ENCODE measurements at regions not wholly inside any gene's neighbourhood (a gene's known extent, or its start where the extent isn't known, plus 50 kb on each side); places are given as distances from the start of the nearest gene placed in this dataset.

DNA sequence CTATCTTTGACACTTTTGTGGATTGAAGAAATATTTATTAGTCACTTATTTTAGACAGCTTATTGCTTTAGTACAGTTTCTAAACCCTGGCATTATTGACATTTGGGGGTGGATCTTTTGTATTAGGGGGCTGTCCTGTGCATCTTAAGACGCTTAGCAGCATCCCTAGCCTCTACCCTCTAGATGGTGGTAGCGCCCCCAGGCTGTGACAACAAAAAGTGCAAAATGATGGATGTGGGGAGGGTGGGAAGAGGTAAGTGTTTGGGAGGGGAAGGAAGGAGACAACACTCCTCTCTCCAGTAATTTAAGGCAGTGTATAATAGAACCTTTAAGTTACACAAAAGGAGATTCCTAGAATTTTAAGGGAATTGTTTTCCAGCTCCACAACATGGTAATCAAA is 1210.6 kb downstream of the C4orf33 start:
- ChIA-PET POLR2A (no interaction called here), CTCF (no interaction called here)
- TF ChIP-seq NFRKB (IDR thresholded peaks at IDR 0.05) (no peak), BHLHE40 (IDR thresholded peaks at IDR 0.05; ENCODE audit: borderline replicate concordance) (no peak), ZNF384 (IDR thresholded peaks at IDR 0.05) (no peak), L3MBTL2 (conservative IDR thresholded peaks at IDR 0.05) (no peak), FOXK2 (IDR thresholded peaks at IDR 0.05) (no peak), ARNT (IDR thresholded peaks at IDR 0.05) (no peak), LEF1 (IDR thresholded peaks at IDR 0.05; ENCODE audit: borderline replicate concordance) (no peak), HDGF (IDR thresholded peaks at IDR 0.05; ENCODE audit: borderline replicate concordance) (no peak), CTBP1 (IDR thresholded peaks at IDR 0.05; ENCODE audit: borderline replicate concordance) (no peak), FOXM1 (IDR thresholded peaks at IDR 0.05; ENCODE audit: borderline replicate concordance) (no peak), FOXA1 (IDR thresholded peaks at IDR 0.05) (no peak), ELF4 (IDR thresholded peaks at IDR 0.05) (no peak)
- TF ChIP-seq, protein P1, sequence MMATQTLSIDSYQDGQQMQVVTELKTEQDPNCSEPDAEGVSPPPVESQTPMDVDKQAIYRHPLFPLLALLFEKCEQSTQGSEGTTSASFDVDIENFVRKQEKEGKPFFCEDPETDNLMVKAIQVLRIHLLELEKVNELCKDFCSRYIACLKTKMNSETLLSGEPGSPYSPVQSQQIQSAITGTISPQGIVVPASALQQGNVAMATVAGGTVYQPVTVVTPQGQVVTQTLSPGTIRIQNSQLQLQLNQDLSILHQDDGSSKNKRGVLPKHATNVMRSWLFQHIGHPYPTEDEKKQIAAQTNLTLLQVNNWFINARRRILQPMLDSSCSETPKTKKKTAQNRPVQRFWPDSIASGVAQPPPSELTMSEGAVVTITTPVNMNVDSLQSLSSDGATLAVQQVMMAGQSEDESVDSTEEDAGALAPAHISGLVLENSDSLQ (IDR thresholded peaks at IDR 0.05) = no peak
- DNase-seq (ENCODE audit: extremely low spot score) = no peak

DNA sequence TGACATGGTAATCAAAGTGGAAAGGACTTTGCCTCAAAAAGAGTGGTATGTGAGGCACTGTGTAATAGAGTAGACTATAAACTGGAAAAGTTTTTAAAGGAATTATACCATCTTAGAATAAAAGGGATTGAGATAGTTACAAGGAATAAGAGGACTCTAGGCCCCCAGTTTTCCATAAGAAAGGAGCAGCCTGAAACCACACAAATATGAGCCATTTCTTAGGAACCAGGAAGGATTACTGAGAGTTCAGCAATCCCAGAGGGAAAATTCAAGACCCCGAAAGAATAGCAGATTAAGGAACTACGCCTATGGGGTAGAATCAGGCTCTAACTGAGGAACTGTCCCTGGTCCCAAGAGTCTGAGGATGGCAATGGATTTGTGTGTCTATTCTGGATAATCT is 1213.3 kb downstream of the C4orf33 start:
- ChIA-PET CTCF (no interaction called here), POLR2A (no interaction called here)
- TF ChIP-seq, protein P1 (IDR thresholded peaks at IDR 0.05) = no peak
- TF ChIP-seq SP1 (IDR thresholded peaks at IDR 0.05) (no peak), LEF1 (IDR thresholded peaks at IDR 0.05; ENCODE audit: borderline replicate concordance) (no peak), TARDBP (IDR thresholded peaks at IDR 0.05) (no peak), CTBP1 (IDR thresholded peaks at IDR 0.05; ENCODE audit: borderline replicate concordance) (no peak), HDGF (IDR thresholded peaks at IDR 0.05; ENCODE audit: borderline replicate concordance) (no peak), SUZ12 (IDR thresholded peaks at IDR 0.05) (no peak), BHLHE40 (IDR thresholded peaks at IDR 0.05; ENCODE audit: borderline replicate concordance) (no peak), ZNF384 (IDR thresholded peaks at IDR 0.05) (no peak), FOXA1 (IDR thresholded peaks at IDR 0.05) (no peak), ELF4 (IDR thresholded peaks at IDR 0.05) (no peak), L3MBTL2 (conservative IDR thresholded peaks at IDR 0.05) (no peak)
- DNase-seq (ENCODE audit: extremely low spot score) = no peak

DNA sequence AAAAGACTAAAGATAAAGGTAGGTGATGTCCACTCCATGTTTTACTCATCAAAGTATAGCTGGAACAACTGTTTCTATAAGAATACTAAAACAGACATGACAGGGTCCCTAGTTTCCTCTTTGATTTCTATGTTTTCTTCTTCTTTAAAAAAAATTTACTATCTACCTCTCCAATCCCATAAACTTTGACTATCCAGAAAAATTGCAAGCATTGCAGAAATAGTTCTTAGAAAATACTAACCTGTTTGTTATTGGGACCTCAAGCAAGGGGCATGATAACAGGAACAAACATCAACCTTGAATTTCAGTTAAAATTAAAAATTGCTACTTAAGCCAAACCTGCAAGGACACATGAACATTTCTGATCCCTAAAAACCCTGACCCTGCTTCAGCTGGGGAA is 1226.5 kb downstream of the C4orf33 start:
- ChIA-PET POLR2A (no interaction called here), CTCF (no interaction called here)
- DNase-seq (ENCODE audit: extremely low spot score) = no peak
- TF ChIP-seq TARDBP (IDR thresholded peaks at IDR 0.05) = no peak
- TF ChIP-seq, protein P1 (IDR thresholded peaks at IDR 0.05) = no peak
- no peak for TF ChIP-seq HDGF (IDR thresholded peaks at IDR 0.05; ENCODE audit: borderline replicate concordance)
- no peak for TF ChIP-seq SUZ12 (IDR thresholded peaks at IDR 0.05)
- TF ChIP-seq L3MBTL2 (conservative IDR thresholded peaks at IDR 0.05) = no peak
- TF ChIP-seq LEF1 (IDR thresholded peaks at IDR 0.05; ENCODE audit: borderline replicate concordance) = no peak
- no peak for TF ChIP-seq FOXA1 (IDR thresholded peaks at IDR 0.05)
- no peak for TF ChIP-seq CTBP1 (IDR thresholded peaks at IDR 0.05; ENCODE audit: borderline replicate concordance)
- TF ChIP-seq FOXM1 (IDR thresholded peaks at IDR 0.05; ENCODE audit: borderline replicate concordance) = no peak
- TF ChIP-seq FOXK2 (IDR thresholded peaks at IDR 0.05) = no peak
- TF ChIP-seq SP1 (IDR thresholded peaks at IDR 0.05) = no peak
- TF ChIP-seq BHLHE40 (IDR thresholded peaks at IDR 0.05; ENCODE audit: borderline replicate concordance) = no peak
- TF ChIP-seq ARNT (IDR thresholded peaks at IDR 0.05) = no peak
- TF ChIP-seq ELF4 (IDR thresholded peaks at IDR 0.05) = no peak

DNA sequence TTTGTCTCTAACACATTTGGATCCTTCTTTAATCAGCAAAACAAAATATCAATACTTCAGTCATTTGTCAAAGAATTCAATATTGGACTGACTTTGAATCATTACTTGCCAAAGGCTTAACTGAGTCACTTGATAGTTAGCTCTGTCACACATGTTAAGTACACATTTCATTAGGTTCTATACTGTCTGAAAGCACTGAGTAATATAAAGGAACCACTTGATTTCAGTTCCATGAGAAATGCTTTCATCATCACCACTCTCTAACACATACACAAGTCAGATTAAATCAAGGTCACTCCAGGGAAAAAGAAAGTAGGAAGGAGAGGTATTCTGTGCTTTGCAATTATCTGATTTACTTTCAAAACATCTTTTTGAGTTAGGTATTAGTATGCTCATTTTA is 1233.1 kb downstream of the C4orf33 start:
- POLR2A ChIA-PET = no interaction called here
- no peak for DNase-seq (ENCODE audit: extremely low spot score)
- CTCF ChIA-PET = no interaction called here
- TF ChIP-seq FOXM1 (IDR thresholded peaks at IDR 0.05; ENCODE audit: borderline replicate concordance) (no peak), ARNT (IDR thresholded peaks at IDR 0.05) (no peak)

DNA sequence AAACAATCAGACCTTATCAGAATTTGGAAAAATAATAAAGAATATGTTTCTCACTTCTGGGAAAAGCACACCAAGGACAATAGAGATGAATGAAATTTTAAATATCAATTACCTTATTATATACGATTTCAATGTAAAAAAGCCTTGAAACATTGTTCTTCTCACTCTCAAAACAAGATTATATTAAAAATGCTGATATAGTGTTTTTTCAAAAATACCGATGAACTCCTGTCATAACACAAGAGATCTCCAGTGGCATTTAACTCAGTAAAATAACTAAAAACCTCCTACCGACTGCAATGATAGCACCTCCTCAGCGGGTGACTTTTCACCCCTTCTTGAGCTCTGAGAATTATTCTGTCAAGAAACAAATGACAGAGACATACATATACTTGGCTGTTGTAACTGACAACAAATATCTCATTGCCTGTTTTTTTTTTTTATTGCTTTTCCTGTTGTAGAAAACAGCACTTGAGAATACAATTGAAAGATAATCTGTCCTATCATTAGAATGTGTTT is 1237.3 kb downstream of the C4orf33 start:
- ChIA-PET POLR2A (no interaction called here), CTCF (no interaction called here)
- DNase-seq (ENCODE audit: extremely low spot score) = no peak
- no peak for TF ChIP-seq CTBP1 (IDR thresholded peaks at IDR 0.05; ENCODE audit: borderline replicate concordance)
- TF ChIP-seq ARNT (IDR thresholded peaks at IDR 0.05) = no peak
- TF ChIP-seq FOXK2 (IDR thresholded peaks at IDR 0.05) = no peak
- no peak for TF ChIP-seq FOXM1 (IDR thresholded peaks at IDR 0.05; ENCODE audit: borderline replicate concordance)
- TF ChIP-seq, protein P1 (IDR thresholded peaks at IDR 0.05) = no peak
- TF ChIP-seq NFRKB (IDR thresholded peaks at IDR 0.05) = no peak
- no peak for TF ChIP-seq SP1 (IDR thresholded peaks at IDR 0.05)
- no peak for TF ChIP-seq HDGF (IDR thresholded peaks at IDR 0.05; ENCODE audit: borderline replicate concordance)
- no peak for TF ChIP-seq ELF4 (IDR thresholded peaks at IDR 0.05)
- TF ChIP-seq SUZ12 (IDR thresholded peaks at IDR 0.05) = no peak
- TF ChIP-seq L3MBTL2 (conservative IDR thresholded peaks at IDR 0.05) = no peak
- TF ChIP-seq ZNF384 (IDR thresholded peaks at IDR 0.05) = no peak
- no peak for TF ChIP-seq LEF1 (IDR thresholded peaks at IDR 0.05; ENCODE audit: borderline replicate concordance)
- TF ChIP-seq TARDBP (IDR thresholded peaks at IDR 0.05) = no peak
- TF ChIP-seq FOXA1 (IDR thresholded peaks at IDR 0.05) = no peak
- TF ChIP-seq BHLHE40 (IDR thresholded peaks at IDR 0.05; ENCODE audit: borderline replicate concordance) = no peak

Data from HEK293T (cell line).